ENCODE measurements at regions not wholly inside any gene's neighbourhood (a gene's known extent, or its start where the extent isn't known, plus 50 kb on each side); places are given as distances from the start of the nearest gene placed in this dataset.

GRCh38 chr11:128089962-128090361 is 497.4 kb downstream of the ETS1 start:
- DNase-seq (ENCODE audit: low spot score): no peak

GRCh38 chr11:128086794-128087193 is 500.6 kb downstream of the ETS1 start:
- DNase-seq (ENCODE audit: low spot score): peak; percentile 10

- DNase-seq (ENCODE audit: low spot score): no peak
Measured at GRCh38 chr11:128085276-128085675, 502.1 kb downstream of the ETS1 start.

- DNase-seq (ENCODE audit: low spot score): no peak
Measured at GRCh38 chr11:128082574-128082973, 504.8 kb downstream of the ETS1 start.

GRCh38 chr11:128069665-128070064 is 517.7 kb downstream of the ETS1 start:
- DNase-seq (ENCODE audit: low spot score): no peak

GRCh38 chr11:128067780-128068179 is 519.6 kb downstream of the ETS1 start:
- no peak for DNase-seq (ENCODE audit: low spot score)

GRCh38 chr11:128066399-128066798 is 521.0 kb downstream of the ETS1 start:
- no peak for DNase-seq (ENCODE audit: low spot score)

- DNase-seq (ENCODE audit: low spot score): no peak
Measured at GRCh38 chr11:128061281-128061871, 526.0 kb downstream of the ETS1 start.

- no peak for DNase-seq (ENCODE audit: low spot score)
Measured at GRCh38 chr11:128058580-128059208, 528.7 kb downstream of the ETS1 start.

GRCh38 chr11:128057786-128058395 is 529.5 kb downstream of the ETS1 start:
- no peak for DNase-seq (ENCODE audit: low spot score)

GRCh38 chr11:128055576-128056217 is 531.7 kb downstream of the ETS1 start:
- no peak for DNase-seq (ENCODE audit: low spot score)

- DNase-seq (ENCODE audit: low spot score): no peak
Measured at GRCh38 chr11:128053981-128054931, 533.1 kb downstream of the ETS1 start.

- peak; percentile 46 for DNase-seq (ENCODE audit: low spot score)
Measured at GRCh38 chr11:128052912-128053641, 534.3 kb downstream of the ETS1 start.

- DNase-seq (ENCODE audit: low spot score): no peak
Measured at GRCh38 chr11:128048121-128048520, 539.2 kb downstream of the ETS1 start.

GRCh38 chr11:128047026-128047425 is 540.3 kb downstream of the ETS1 start:
- no peak for DNase-seq (ENCODE audit: low spot score)

- DNase-seq (ENCODE audit: low spot score): no peak
Measured at GRCh38 chr11:128046213-128046612, 541.1 kb downstream of the ETS1 start.

- DNase-seq (ENCODE audit: low spot score): no peak
Measured at GRCh38 chr11:128045094-128045725, 542.1 kb downstream of the ETS1 start.

GRCh38 chr11:128042290-128042751 is 545.0 kb downstream of the ETS1 start:
- no peak for DNase-seq (ENCODE audit: low spot score)

GRCh38 chr11:128040603-128041002 is 546.8 kb downstream of the ETS1 start:
- no peak for DNase-seq (ENCODE audit: low spot score)

GRCh38 chr11:128039140-128040021 is 548.0 kb downstream of the ETS1 start:
- peak; percentile 84 for DNase-seq (ENCODE audit: low spot score)

Measured in CD4-positive, alpha-beta T cell treated with Interleukin-6 at 100 ng/mL for 8 hours (primary cell).